PC-9 (cell line): ENCODE measurements at regions not wholly inside any gene's neighbourhood (a gene's known extent, or its start where the extent isn't known, plus 50 kb on each side); places are given as distances from the start of the nearest gene placed in this dataset.
A peak's percentile ranks its signal among the peaks of the same experiment; 100 is the strongest.

ENCODE experiments used
- BruUV-seq: library from RNA; stranded (reverse); fragments of 400-500 nt; replicated peaks from 2 replicates; lab custom pipeline; 2021; lab: Mats Ljungman, UMichigan
- CTCF ChIA-PET: fragments of 300-600 bp; sonication (Branson Sonifier 250); formaldehyde crosslinking; loops from one replicate; lab custom pipeline; 2022; ENCODE audit warnings: antibody characterized with exemption; lab: Charles Lee
- POLR2A ChIA-PET: fragments of 300-600 bp; sonication (Branson Sonifier 250); formaldehyde crosslinking; loops from one replicate; lab custom pipeline; 2022; ENCODE audit warnings: antibody characterized with exemption; ENCODE audit not compliant: unreplicated experiment; lab: Charles Lee
- DNase-seq, 2 experiments: peaks; one replicate each; pipeline versions ENCODE4 v3.0.0 to v3.0.0-alpha.2; 2015 to 2022; ENCODE audit warnings: mixed read lengths in 1 of 2
- H2AFZ ChIP-seq: fragments of 200-600 bp; sonication (generic); 2 replicates; pipeline ENCODE4 v1.8.1; 2017; ENCODE audit warnings: antibody characterized with exemption
- H3F3A ChIP-seq: fragments of 200-600 bp; sonication (generic); 2 replicates; pipeline ENCODE4 v1.8.1; 2017; ENCODE audit warnings: antibody characterized with exemption, mild to moderate bottlenecking, low read depth; ENCODE audit not compliant: insufficient read depth
- H3K27ac ChIP-seq: fragments of 200-600 bp; sonication (generic); 2 replicates; pipeline ENCODE4 v1.6.1; 2016; ENCODE audit warnings: mixed run types
- H3K27me3 ChIP-seq: fragments of 200-600 bp; sonication (generic); 2 replicates; pipeline ENCODE4 v1.6.1; 2016; ENCODE audit warnings: low read depth, mixed run types; ENCODE audit not compliant: insufficient read depth
- H3K36me3 ChIP-seq: fragments of 200-600 bp; sonication (generic); 2 replicates; pipeline ENCODE4 v1.6.1; 2016; ENCODE audit warnings: low read depth, mixed run types
- H3K4me1 ChIP-seq: fragments of 200-600 bp; sonication (generic); replicated peaks from 2 replicates; pipeline ENCODE4 v1.6.1; 2016; ENCODE audit warnings: mixed run types; ENCODE audit not compliant: insufficient read depth
- H3K4me2 ChIP-seq: fragments of 200-600 bp; sonication (generic); 2 replicates; pipeline ENCODE4 v1.6.1; 2017; ENCODE audit warnings: mixed run types
- H3K4me3 ChIP-seq: fragments of 200-600 bp; sonication (generic); 2 replicates; pipeline ENCODE4 v1.6.1; 2016; ENCODE audit warnings: mixed run types
- H3K79me2 ChIP-seq: fragments of 200-600 bp; sonication (generic); 2 replicates; pipeline ENCODE4 v1.6.1; 2017; ENCODE audit warnings: low read depth, mixed run types
- H3K9me2 ChIP-seq: fragments of 200-600 bp; sonication (generic); 2 replicates; pipeline ENCODE4 v1.8.1; 2017; ENCODE audit warnings: mild to moderate bottlenecking; ENCODE audit not compliant: insufficient read depth
- H3K9me3 ChIP-seq: fragments of 200-600 bp; sonication (generic); 2 replicates; pipeline ENCODE4 v1.8.1; 2016; ENCODE audit warnings: low read depth; ENCODE audit not compliant: insufficient read depth
- H4K20me1 ChIP-seq: fragments of 200-600 bp; sonication (generic); 2 replicates; pipeline ENCODE4 v1.8.1; 2017; ENCODE audit not compliant: insufficient read depth
- EZH2 ChIP-seq: fragments of 200-600 bp; sonication (generic); IDR thresholded peaks from 2 replicates; pipeline ENCODE4 v1.8.0; 2017; ENCODE audit warnings: antibody characterized with exemption, low read depth
- intact Hi-C: fragments of 100-400 bp; cut with micrococcal nuclease; formaldehyde crosslinking; loops from one replicate; pipeline ENCODE4 v1.10.0; 2022; ENCODE audit not compliant: unreplicated experiment
- TF ChIP-seq, protein P1 (sequence below): fragments of 200-600 bp; sonication (generic); conservative IDR thresholded peaks from 2 replicates; pipeline ENCODE4 v1.6.1; 2017; ENCODE audit warnings: mixed run types, antibody characterized with exemption, mild to moderate bottlenecking, moderate library complexity

DNA sequence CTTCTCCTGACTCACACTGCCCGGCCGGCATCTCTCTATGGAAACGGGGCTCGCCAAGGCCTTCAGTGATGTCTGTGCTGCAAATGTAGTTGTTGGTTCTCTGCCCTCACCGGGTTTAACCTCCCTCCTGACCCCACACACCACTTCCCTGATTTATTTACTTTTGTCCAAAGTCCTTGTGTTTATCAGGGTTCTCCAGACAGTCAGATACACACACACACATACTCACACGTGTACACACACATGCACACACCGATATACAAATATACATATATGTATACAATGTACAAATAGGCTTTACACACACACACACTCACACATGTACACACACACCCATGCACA lies 647.0 kb downstream of the BRD1 start:
- H2AFZ ChIP-seq, result no peak overlapping the region
- no peak overlapping the region for H3K27ac ChIP-seq
- H3K9me2 ChIP-seq, result no peaks in the 10 kb centered on the region
- BruUV-seq, result no TSS peak
- no peaks in the 10 kb centered on the region for H3K36me3 ChIP-seq
- no peaks in the 10 kb centered on the region for H3K79me2 ChIP-seq
- DNase-seq, result no peak
- TF ChIP-seq, protein P1, sequence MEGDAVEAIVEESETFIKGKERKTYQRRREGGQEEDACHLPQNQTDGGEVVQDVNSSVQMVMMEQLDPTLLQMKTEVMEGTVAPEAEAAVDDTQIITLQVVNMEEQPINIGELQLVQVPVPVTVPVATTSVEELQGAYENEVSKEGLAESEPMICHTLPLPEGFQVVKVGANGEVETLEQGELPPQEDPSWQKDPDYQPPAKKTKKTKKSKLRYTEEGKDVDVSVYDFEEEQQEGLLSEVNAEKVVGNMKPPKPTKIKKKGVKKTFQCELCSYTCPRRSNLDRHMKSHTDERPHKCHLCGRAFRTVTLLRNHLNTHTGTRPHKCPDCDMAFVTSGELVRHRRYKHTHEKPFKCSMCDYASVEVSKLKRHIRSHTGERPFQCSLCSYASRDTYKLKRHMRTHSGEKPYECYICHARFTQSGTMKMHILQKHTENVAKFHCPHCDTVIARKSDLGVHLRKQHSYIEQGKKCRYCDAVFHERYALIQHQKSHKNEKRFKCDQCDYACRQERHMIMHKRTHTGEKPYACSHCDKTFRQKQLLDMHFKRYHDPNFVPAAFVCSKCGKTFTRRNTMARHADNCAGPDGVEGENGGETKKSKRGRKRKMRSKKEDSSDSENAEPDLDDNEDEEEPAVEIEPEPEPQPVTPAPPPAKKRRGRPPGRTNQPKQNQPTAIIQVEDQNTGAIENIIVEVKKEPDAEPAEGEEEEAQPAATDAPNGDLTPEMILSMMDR, result no peak
- 0 out of 2 replicates have a peak, but pooled peaks have one; percentile 12 for TF ChIP-seq EZH2
- no peaks in the 10 kb centered on the region for H3K4me1 ChIP-seq
- H3F3A ChIP-seq, result no peaks in the 10 kb centered on the region
- no peaks in the 10 kb centered on the region; the same call in 1 of the 2 replicates for H4K20me1 ChIP-seq
- no peak overlapping the region for H3K4me2 ChIP-seq
- H3K27me3 ChIP-seq, result peaks cover 100% of the 10 kb centered on the region
- ChIA-PET POLR2A (no interaction called here), CTCF (no interaction called here)
- H3K9me3 ChIP-seq, result no peaks in the 10 kb centered on the region
- no peak overlapping the region for H3K4me3 ChIP-seq
- intact Hi-C loops, result no loop called here

DNA sequence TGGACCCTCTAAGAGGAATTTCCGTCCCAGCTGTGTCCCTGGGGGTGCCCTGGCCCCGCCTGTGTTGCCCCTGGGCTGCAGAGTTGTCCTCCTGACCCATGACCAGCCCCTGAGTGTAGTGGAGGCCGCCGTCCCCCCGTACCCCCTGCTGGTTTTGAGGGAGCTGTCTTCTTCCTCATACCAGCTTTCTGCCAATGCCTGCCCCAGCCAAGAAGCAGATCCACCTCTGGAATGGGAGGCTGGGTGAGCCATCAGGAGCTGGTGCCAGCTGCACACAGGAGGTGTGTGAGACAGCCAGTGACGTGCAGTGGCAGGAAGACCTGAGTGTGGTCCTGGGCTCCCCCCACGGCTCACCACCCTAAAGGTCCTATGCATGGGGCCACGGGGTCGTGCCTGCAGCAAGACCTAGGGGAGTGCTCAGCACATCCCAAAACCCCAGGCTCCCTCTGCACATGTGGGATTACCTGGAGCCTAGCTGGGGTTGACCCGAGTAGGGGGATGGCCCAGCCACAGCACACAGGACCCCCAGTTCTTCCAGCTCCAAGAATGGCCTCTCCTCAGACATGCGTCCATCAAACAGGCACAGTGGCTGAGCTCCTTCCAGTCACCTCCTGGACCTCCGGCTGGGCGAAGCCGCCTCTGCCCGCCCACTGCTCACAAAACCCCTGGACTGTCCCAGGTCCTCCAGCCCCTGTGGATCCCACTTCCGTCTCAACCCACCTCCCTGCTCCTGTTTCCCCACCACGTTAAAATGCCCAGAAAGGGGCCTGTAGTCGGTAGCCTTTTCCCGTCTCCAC lies 647.6 kb downstream of the BRD1 start:
- ChIA-PET POLR2A (no interaction called here), CTCF (no interaction called here)
- no peaks in the 10 kb centered on the region for H3K9me3 ChIP-seq
- no peaks in the 10 kb centered on the region for H3K79me2 ChIP-seq
- no peaks in the 10 kb centered on the region for H3F3A ChIP-seq
- TF ChIP-seq, protein P1, result no peak
- TF ChIP-seq EZH2, result no peak
- no peak overlapping the region for H3K4me2 ChIP-seq
- no peak for DNase-seq
- BruUV-seq, result no TSS peak
- intact Hi-C loops, result no loop called here
- H4K20me1 ChIP-seq, result no peaks in the 10 kb centered on the region; the same call in 1 of the 2 replicates
- H3K9me2 ChIP-seq, result no peaks in the 10 kb centered on the region
- H3K27ac ChIP-seq, result no peak overlapping the region
- no peaks in the 10 kb centered on the region for H3K36me3 ChIP-seq
- H2AFZ ChIP-seq, result no peak overlapping the region
- no peaks in the 10 kb centered on the region for H3K4me1 ChIP-seq
- H3K4me3 ChIP-seq, result no peak overlapping the region
- H3K27me3 ChIP-seq, result peaks cover 100% of the 10 kb centered on the region

- TF ChIP-seq, protein P1, result no peak
- TF ChIP-seq EZH2, result peak; percentile 23; the same call in 1 of the 2 replicates
Measured at GRCh38 chr22:49179175-49179574, 648.5 kb downstream of the BRD1 start.

More at GRCh38 chr22:49179175-49179574, 648.5 kb downstream of the BRD1 start:
- H3K9me3 ChIP-seq, result no peaks in the 10 kb centered on the region
- H3K4me1 ChIP-seq, result no peaks in the 10 kb centered on the region
- no TSS peak for BruUV-seq
- no peaks in the 10 kb centered on the region for H3K9me2 ChIP-seq
- intact Hi-C loops, result no loop called here
- H4K20me1 ChIP-seq, result no peaks in the 10 kb centered on the region; the same call in 1 of the 2 replicates
- no peaks in the 10 kb centered on the region for H3K79me2 ChIP-seq
- H3K27ac ChIP-seq, result no peak overlapping the region
- H3K4me3 ChIP-seq, result no peak overlapping the region
- no peaks in the 10 kb centered on the region for H3K36me3 ChIP-seq
- H3K4me2 ChIP-seq, result no peak overlapping the region
- ChIA-PET POLR2A (no interaction called here), CTCF (no interaction called here)
- no peak overlapping the region for H2AFZ ChIP-seq
- no peak for DNase-seq
- H3K27me3 ChIP-seq, result peaks cover 100% of the 10 kb centered on the region
- no peaks in the 10 kb centered on the region for H3F3A ChIP-seq
